GM18505 (cell line): ENCODE measurements at regions not wholly inside any gene's neighbourhood (a gene's known extent, or its start where the extent isn't known, plus 50 kb on each side); places are given as distances from the start of the nearest gene placed in this dataset.
"Not testable (repeated sequence)": the region's sequence is repeated elsewhere in the genome, so short reads cannot be mapped to it uniquely, and the experiment has no call there.

ENCODE experiments used
- ATAC-seq: cut with Tn5 transposase; IDR thresholded peaks from one replicate; pipeline ENCODE4 v1.9.1; 2021; ENCODE audit not compliant: unreplicated experiment
- POLR2A ChIP-seq: IDR thresholded peaks from 4 replicates; pipeline ENCODE4 v1.6.1; 2011; ENCODE audit warnings: borderline replicate concordance; ENCODE audit not compliant: insufficient read depth, insufficient read length; ENCODE audit errors: extremely low read depth

DNA sequence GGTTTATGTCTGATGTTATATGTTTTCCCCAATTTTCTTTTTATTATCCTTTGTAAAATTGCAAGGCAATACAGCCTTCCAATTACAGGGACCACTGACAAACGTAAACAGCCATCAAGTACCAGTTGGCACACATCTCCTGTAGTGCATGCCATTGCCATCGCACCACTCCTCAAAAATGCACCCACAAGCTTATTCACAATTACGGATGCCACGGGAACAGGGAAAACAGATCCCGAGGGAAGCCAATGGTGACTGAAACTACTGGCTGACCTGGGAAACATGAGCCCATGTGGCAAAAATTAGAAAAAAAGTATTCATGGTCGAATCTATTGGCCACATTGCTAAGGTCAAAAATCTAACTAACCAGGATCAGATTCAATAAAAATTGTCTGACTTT is 395.2 kb downstream of the PAX1 start:
- TF ChIP-seq POLR2A, result no peak
- no peak for ATAC-seq

DNA sequence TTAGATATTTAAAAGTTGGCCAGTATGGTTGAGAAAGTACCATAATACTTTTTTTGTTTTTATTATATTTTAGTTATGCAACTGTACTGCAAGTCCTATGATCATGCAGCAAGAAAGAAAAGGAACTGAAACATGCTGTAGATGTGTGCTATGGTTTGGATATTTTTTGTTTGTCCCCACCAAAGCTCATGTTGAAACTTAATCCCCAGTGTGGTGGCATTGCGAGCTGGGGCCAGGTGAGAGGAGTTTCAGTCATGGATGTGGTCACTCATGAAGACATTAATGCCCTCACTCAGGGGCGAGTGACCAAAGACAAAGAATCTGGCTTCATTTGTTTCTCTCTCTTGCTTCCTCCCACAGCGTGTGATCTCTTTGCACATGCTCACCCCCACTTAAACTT is 393.9 kb downstream of the PAX1 start:
- no peak for ATAC-seq
- TF ChIP-seq POLR2A, result no peak

DNA sequence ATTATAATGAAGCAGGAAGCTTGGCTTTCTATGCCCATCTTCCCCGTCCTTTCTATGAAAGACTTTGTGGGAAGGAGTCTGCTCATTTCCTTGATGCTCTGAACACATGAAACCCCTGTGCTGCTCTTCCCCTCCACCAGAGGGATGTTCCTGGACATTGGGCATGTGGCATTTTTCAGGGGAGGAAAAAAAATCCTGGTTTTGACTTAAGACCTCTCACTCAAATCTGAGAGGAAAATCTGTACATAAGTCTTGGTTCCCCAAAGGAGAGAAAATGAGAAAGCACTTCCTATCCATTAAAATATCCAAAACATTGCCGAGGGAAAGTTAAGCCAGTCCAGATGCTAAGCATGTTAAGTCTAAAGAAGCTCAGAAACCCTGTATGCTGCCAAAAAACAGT is 393.0 kb downstream of the PAX1 start:
- TF ChIP-seq POLR2A, result no peak
- no peak for ATAC-seq

- TF ChIP-seq POLR2A, result no peak
Observed at GRCh38 chr20:22093122-22093521, 387.7 kb downstream of the PAX1 start.

DNA sequence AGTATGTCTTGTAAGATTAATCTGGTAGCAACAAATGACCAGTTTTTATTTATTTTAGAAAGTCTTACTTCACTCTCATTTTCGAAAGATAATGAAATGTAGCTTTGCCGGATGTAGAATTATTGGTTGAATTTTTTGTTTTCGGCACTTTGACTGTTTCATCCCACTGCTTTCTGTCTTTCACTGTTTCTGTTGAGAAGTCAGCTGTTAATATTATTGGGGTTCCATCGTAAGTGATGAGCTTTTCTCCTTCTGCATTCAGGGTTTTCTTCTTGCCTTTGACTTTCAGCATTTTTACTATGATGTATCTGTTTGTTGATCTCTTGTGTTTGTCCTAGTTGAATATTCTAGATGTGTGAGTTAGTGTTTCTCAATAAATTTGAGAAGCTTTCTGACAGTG is 383.4 kb downstream of the PAX1 start:
- no peak for TF ChIP-seq POLR2A

More at GRCh38 chr20:22093122-22093521, 387.7 kb downstream of the PAX1 start:
- ATAC-seq, result no peak

DNA sequence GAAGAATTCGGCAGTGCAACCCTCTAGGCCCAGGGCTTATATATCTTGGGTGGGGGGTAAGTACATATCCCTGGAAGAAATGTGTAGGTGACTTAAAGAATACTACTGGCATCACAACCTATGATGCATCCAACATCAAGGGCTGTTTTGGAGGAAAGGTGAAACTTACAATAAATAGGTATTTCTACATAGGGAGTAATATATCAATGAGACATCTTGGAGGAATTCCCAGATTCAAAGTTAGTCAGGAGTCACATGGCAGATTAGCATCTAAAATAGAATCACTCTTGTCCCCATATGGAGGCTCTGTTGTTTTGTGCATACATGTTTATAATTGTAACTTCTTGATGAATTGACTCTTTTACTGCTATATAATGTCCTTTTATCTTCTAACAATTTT is 375.5 kb downstream of the PAX1 start:
- ATAC-seq, result no peak

More for the DNA sequence above, 383.4 kb downstream of the PAX1 start:
- no peak for ATAC-seq

GRCh38 chr20:22074635-22075034 is 369.2 kb downstream of the PAX1 start:
- no peak for ATAC-seq
- TF ChIP-seq POLR2A, result no peak

More for the DNA sequence above, 375.5 kb downstream of the PAX1 start:
- TF ChIP-seq POLR2A, result no peak

DNA sequence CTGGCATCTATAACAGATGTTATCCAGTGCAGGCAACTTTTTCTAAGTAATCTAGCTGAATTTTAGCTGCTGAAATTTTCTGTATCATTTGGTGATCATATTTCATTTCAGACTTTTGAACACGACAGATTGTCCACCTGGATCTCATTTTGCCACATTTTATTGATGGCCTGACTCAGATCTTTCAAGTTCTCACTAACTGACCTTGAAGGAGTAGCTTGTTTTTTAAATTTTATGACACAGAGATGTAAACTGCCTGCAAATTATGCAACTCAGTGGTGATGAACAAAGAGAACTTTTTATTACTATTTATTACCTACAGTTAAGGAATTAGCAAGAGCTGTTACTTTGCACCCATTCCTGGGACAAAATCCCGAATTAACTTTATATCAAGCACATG is 366.4 kb downstream of the PAX1 start:
- ATAC-seq, result no peak

GRCh38 chr20:22070610-22071058 is 365.2 kb downstream of the PAX1 start:
- no peak for ATAC-seq
- no peak for TF ChIP-seq POLR2A

More for the DNA sequence above, 366.4 kb downstream of the PAX1 start:
- TF ChIP-seq POLR2A, result no peak

DNA sequence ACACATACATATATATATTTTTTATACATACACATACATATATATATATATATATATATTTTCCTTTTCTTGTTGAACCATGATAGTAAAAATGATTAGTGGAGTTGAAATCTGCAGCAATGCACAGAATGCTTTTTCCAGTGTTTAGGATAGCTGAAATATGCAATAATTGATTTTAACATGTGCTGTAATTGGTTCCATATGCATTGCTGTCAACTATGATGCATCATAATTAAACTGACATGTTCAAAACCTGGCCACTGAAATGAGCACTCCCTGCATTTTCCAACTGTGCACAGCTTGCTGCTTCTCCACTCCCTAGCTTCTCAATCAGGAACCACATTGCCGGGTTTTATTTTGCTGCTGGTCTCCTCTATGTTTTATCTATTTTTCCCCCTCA is 358.3 kb downstream of the PAX1 start:
- no peak for TF ChIP-seq POLR2A
- ATAC-seq, result no peak

DNA sequence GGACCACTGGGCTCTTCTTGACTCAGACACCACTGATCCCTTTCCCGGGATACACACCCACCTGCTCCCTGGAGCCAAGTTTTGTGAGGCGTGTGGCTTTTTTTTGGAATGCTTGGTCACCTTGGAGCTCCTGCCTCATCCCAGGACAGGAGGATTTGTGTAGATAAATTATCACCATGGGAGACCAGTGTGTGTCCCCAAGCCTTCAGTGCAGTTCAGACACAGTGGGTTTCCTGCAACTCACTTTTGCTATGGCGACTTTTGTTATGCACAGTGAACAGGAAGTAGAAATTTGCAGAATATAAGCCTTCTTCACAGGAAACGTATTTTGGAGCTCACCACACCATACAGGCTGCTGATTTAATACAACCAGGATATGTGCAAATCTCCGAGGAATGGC is 357.4 kb downstream of the PAX1 start:
- ATAC-seq, result no peak
- no peak for TF ChIP-seq POLR2A

GRCh38 chr20:22060610-22061009 is 355.1 kb downstream of the PAX1 start:
- no peak for TF ChIP-seq POLR2A
- no peak for ATAC-seq

DNA sequence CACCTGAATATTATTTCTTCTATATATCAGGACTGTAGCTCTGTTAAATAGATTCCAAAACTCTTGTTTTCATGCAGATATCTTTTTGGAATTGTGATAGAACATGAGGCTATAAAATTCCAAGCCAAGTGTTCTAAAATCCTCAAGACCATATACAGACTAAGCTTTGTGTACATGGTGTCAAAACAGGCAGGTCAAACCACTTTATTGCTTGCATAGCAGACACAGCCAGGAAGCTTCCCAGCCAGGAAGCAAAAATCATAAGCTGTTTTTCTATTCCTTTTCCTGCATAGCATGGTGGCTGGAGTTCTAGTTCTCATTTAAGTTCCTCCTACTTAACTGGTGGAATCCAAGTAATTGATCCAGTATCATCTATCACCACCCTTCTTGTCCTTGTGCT is 353.3 kb downstream of the PAX1 start:
- no peak for TF ChIP-seq POLR2A

GRCh38 chr20:22055981-22056380 is 350.5 kb downstream of the PAX1 start:
- ATAC-seq, result no peak
- no peak for TF ChIP-seq POLR2A

More for the DNA sequence above, 353.3 kb downstream of the PAX1 start:
- ATAC-seq, result no peak

DNA sequence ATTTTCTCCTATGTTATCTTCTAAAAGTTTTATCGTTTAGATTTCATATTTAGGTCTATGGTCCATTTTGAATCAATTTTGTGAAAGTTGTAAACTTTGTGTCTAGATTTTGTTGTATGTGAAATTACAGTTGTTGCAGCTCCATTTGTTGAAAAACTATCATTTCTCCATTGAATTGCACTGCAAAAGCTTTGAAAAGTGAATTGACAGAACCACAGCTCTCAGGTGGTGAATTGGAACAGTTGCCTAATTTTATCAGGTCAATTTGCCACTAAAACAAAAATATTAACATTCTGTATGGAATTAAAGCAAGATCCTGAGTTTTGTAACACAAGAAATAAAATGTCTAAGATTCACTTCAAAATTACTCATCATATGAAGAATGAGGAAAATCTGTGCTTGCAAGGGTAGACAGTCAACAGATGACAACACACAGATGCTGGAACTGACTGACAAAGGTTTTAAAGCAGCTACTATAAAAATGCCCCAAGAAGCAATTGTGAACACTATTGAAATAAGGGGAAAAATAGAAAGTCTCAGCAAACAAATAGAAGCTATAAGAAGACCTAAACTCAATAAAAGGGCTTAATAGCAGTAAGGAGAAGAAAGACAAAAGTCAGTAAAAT is 346.7 kb downstream of the PAX1 start:
- no peak for ATAC-seq
- TF ChIP-seq POLR2A, result no peak

DNA sequence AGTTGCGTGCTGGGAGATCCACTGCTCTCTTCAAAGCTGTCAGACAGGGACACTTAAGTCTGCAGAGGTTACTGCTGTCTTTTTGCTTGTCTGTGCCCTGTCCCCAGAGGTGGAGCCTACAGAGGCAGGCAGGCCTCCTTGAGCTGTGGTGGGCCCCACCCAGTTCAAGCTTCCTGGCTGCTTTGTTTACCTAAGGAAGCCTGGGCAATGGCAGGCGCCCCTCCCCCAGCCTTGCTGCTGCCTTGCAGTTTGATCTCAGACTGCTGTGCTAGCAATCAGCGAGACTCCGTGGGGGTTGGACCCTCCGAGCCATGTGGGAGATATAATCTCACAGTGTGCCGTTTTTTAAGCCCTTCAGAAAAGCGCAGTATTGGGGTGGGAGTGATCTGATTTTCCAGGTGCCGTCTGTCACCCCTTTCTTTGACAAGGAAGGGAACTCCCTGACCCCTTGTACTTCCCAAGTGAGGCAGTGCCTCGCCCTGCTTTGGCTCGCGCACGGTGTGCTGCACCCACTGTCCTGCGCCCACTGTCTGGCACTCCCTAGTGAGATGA is 340.6 kb downstream of the PAX1 start:
- not testable (repeated sequence) for ATAC-seq
